ENCODE measurements at regions not wholly inside any gene's neighbourhood (a gene's known extent, or its start where the extent isn't known, plus 50 kb on each side); places are given as distances from the start of the nearest gene placed in this dataset.
"Not testable (repeated sequence)": the region's sequence is repeated elsewhere in the genome, so short reads cannot be mapped to it uniquely, and the experiment has no call there.

DNA sequence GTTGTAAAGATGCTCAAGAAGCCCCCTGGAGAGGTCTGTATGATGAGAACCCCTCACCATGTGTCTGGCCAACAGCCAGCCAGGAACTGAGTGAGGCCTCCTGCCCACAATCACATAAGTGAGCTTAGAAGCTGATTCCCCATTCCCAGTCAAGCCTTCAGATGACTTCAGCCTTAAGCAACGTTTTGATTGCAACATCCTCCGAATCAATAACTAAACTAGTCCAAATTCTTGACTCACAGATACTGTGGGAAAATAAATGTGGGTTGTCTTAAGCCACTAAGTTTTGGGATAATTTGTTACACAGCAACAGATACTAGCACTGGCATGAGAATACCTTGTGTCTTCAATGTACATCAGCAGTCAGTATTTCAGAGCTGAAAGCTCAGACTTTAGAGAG, 54.5 kb upstream of the HS3ST4 start:
- H3K4me3 ChIP-seq (ENCODE audit: low read length), result no peak overlapping the region

DNA sequence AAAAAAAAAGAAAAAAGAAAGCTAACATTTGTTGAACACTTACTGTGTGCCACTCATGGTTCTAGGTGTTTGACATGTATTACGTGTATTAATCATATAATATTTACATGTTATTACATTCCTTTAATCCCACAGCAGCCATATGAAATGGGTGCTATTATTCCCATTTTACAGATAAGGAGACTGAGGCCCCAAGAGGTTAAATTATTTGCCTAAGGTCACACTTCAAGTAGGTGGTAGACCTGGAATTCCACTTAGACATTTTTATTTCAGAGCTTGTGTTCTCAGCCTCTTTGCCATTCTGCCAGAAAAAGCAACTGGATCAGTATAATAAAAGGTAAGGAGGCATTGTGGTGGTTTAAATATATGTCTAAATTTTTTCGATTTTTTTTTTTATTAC, 55.1 kb upstream of the HS3ST4 start:
- H3K4me3 ChIP-seq (ENCODE audit: low read length), result no peak overlapping the region
- DNase-seq (ENCODE audit: low read depth, low spot score), result no peak

More for the DNA sequence above, 54.5 kb upstream of the HS3ST4 start:
- DNase-seq (ENCODE audit: low read depth, low spot score), result no peak

DNA sequence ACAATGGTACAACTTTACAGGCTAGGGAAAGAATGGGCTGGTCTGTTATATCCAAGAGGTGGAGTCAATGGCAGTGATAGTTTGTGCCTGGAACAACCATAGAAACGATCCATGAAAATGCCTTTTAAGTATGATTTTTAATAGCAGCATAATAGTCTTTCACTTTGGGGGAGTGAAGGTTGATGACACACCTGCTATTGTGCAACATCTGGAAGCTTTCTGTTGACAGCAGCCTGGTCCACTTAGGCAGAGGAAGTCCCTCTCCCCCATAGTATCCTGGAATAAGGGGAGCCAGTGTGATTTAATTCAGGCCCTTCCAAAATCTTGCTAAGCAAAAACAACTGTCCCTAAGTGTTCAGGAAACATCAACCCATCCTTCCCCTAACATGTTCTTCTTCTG, 56.3 kb upstream of the HS3ST4 start:
- no peak for DNase-seq (ENCODE audit: low read depth, low spot score)
- no peak overlapping the region for H3K4me3 ChIP-seq (ENCODE audit: low read length)

DNA sequence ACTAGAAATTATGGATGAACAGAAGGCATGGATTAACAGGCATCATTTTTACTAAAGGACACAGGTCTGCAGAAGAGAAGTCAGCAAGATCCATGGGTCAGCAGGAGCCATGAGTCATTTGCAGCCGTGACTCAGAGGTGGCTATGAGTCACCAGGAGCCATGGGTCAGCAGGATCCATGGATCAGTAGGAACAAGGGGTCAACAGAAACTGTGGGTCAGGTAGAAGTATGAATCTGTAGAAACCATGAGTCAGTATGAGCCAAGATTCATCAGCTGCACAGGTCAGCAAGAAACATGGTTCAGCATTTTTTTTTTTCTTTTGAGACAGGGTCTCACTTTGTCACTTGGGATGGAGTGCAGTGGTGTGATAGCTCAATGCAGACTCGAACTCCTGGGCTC, 58.2 kb upstream of the HS3ST4 start:
- H3K4me3 ChIP-seq (ENCODE audit: low read length), result no peak overlapping the region
- no peak for DNase-seq (ENCODE audit: low read depth, low spot score)

DNA sequence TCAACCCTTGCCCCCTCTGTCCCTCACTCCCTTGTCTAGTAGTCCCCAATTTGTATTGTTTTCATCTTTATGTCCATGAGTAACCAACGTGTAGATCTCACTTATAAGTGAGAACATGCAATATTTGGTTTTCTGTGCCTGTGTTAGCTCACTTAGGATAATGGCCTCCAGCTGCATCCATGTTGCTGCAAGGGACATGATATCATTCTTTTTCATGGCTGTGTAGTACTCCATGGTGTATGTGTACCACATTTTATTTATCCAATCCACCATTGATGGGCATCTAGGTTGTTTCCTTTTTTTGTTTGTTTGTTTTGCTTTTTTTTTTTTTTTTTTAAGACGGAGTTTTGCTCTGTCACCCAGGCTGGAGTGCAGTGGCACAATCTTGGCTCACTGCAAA, 63.0 kb upstream of the HS3ST4 start:
- H3K4me3 ChIP-seq (ENCODE audit: low read length), result no peak overlapping the region
- DNase-seq (ENCODE audit: low read depth, low spot score), result no peak

DNA sequence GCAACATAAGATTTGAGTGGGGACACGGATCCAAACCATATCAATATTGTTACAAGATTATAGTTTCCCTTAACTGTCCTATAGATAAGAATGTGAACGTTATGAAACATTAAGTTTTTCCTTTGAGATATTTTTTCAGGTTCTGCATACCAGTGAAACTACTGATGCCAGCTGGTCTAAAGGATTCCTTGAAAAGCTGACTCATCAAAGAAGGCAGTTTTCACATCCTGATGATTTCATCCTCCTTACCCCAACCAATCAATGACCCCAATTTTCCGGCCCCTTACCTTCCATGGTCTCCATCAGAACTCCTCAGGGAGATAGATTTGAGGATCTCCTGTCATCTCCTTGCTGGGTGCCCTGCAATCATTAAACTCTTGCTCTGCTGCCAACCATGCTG, 64.1 kb upstream of the HS3ST4 start:
- DNase-seq (ENCODE audit: low read depth, low spot score), result no peak
- H3K4me3 ChIP-seq (ENCODE audit: low read length), result no peak overlapping the region

DNA sequence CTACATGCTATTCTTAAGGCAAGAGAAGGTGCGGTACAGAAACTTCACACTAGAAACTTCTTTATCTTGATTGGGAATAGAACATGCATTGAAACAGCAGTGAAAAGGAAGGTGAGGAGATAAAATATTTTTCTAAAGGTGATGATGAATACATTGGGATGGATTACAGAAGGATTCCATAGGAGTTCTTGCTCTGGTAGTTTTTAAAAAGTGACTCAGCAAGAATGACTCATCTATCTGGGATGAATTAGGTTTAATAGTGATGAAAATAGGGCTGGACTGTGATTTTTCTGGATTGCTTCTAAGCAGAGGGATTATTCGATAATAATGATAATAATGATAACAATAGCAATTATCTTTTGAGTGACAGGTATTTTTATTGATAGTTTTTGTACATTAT, 65.6 kb upstream of the HS3ST4 start:
- DNase-seq (ENCODE audit: low read depth, low spot score), result no peak
- H3K4me3 ChIP-seq (ENCODE audit: low read length), result no peak overlapping the region

DNA sequence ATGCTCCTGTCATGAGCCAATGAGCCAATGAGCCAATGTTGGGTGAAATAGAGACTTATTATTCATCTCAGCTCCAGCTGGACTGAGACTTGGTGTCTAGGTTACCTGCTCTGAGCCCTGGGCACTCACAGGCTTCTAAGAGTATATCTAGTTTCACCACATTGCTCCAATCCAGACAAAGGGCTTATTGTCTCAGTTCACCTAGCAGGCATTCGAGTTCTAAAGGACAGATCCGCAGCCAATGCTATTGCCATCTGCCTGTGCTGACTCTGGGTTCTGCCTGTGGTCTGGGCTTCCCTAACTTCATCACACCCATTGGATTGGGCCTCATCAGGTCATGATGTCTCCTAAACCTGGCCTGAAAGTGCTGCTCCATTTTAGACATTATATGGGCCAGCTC, 66.1 kb upstream of the HS3ST4 start:
- DNase-seq (ENCODE audit: low read depth, low spot score), result no peak
- H3K4me3 ChIP-seq (ENCODE audit: low read length), result no peak overlapping the region

DNA sequence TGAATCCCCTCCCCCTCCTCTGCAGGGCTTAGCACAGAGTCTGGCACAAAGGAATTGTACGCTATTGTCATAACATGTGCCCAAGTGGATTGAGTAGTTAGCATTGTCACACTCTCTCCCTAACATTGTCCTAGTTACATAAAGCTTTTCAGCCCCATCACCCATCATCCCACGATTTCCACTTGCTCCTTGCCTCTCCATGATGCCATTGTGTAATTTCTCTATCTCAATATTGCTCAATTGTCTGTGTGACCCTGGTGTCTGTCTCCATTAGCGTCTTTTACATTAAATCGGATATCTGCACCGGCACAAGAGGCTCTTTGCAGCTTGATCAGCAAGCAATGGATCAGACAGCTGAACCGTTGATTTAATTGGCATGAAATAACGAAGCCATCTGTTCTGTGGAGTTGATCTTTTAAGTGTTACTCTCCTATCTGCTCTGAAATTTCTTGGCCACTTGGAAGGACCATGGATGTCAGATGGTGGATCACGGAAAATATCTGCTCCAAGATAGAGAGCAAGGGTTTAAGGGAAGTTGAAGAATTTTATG, 77.0 kb upstream of the HS3ST4 start:
- DNase-seq (ENCODE audit: low read depth, low spot score), result no peak

DNA sequence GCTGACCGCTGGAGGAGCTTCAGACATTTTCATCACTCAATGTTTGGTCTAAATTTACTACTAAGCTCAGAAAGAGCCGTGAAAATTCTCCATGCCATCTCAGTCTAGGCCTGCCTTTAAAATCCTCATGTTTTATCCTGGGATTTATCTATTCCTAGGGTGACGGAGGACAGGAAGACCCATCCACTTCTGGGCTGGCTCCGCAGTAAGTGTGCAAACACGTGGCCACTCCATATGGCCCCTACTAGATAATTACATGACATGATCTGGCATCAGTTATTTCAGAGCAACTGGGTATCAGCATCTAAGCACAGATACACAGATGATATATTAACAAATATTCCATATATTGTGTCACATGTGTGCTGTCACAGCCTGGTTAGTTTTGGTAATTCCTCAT, 77.8 kb upstream of the HS3ST4 start:
- H3K4me3 ChIP-seq (ENCODE audit: low read length), result no peak overlapping the region
- no peak for DNase-seq (ENCODE audit: low read depth, low spot score)

More for the DNA sequence above, 77.0 kb upstream of the HS3ST4 start:
- H3K4me3 ChIP-seq (ENCODE audit: low read length), result no peak overlapping the region

DNA sequence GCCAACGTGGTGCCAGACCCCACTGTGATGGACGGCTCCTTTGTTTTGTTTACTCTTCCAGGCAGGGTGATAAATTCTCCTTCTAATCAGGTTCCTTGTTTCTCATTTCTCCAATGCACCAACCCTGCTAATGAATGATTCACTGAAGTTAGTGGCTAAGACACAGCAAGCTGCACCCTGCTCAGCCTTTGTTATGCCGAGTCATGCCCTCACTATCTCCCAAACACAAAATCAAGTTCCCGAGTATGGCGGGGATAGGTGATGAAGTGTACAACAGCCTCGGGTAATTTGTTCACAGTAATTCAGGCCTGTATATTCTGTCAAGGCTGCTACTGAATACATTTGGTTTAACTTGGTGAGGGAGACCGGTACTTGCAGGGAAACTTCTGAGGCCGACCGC, 83.8 kb upstream of the HS3ST4 start:
- DNase-seq (ENCODE audit: low read depth, low spot score), result no peak

DNA sequence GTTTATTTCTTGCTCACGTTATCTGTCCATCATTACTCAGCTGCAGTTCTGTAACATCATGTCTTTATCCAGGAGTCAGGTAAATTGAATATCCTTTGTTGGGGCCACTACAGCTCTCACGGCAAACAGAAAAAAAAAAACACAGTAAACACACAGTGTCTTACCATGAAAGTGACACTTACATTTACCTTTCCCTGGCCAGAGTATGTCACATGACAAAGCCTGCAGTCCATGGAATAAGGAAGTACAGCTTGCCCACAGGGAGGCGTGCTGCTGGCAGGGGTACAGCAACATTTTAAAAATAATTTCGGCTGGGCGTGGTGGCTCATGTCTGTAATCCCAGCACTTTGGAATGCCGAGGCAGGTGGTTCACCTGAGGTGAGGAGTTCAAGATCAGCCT, 85.7 kb upstream of the HS3ST4 start:
- DNase-seq (ENCODE audit: low read depth, low spot score), result no peak
- H3K4me3 ChIP-seq (ENCODE audit: low read length), result no peak overlapping the region

More for the DNA sequence above, 83.8 kb upstream of the HS3ST4 start:
- no peak overlapping the region for H3K4me3 ChIP-seq (ENCODE audit: low read length)

DNA sequence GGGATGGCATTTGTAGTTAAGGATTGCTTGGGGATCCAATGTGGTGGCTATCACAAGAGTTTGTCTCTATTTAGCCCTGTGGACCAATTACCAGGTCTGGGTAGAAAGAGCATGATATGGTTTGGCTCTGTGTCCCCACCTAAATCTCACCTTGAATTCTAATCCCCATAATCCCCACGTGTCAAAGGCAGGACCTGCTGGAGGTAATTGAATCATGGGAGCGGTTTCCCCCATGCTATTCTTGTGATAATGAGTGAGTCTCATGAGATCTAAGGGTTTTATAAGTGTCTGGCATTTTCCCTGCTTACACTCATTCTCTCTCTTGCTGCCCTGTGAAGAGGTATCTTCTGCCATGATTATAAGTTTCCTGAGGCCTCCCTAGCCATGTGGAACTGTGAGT, 86.4 kb upstream of the HS3ST4 start:
- no peak overlapping the region for H3K4me3 ChIP-seq (ENCODE audit: low read length)
- no peak for DNase-seq (ENCODE audit: low read depth, low spot score)

DNA sequence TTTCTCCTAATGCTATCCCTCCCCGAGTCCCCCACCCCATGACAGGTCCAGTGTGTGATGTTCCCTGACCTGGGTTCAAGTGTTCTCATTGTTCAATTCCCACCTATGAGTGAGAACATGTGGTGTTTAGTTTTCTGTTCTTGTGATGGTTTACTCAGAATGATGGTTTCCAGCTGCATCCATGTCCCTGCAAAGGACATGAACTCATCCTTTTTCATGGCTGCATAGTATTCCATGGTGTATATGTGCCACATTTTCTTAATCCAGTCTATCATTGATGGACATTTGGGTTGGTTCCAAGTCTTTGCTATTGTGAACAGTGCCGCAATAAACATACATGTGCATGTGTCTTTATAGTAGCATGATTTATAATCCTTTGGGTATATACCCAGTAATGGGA, 90.5 kb upstream of the HS3ST4 start:
- not testable (repeated sequence) for DNase-seq (ENCODE audit: low read depth, low spot score); H3K4me3 ChIP-seq (ENCODE audit: low read length)

DNA sequence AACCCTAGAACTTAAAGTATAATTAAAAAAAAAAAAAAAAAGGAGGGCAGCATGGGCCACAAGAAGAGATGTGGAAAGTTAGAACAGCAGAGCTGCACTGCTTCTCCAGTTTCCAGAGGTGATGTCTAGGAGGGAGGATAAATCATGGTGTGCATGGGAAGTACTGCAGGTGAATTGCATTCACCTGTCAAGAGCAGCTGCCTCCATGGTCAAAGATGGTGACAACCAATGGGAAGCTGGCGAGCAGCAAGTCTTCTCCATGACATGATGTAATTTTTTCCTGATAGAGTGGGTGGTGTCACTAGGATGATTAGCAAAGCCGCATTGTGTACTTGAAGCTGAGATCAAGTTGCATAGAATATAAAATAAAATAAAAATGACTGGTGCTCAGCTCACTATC, 95.6 kb upstream of the HS3ST4 start:
- DNase-seq (ENCODE audit: low read depth, low spot score), result no peak
- no peak overlapping the region for H3K4me3 ChIP-seq (ENCODE audit: low read length)

DNA sequence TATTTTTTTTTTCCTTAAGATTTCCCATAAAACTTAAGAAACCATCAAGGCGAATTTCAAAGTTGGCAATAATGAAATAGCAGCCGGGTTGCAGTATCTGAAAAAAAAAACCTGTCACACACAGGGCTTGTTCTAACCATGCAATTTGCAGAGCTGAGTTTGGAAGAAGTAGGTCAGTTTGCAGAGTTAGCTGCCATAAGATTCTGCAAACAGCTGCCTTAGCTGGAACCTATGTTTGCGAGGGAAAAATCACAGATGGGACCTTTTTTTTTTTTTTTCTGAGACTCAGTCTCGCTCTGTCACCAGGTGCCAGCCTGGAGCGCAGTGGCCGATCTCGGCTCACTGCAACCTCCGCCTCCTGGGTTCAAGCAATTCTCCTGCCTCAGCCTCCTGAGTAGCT, 98.5 kb upstream of the HS3ST4 start:
- no peak for DNase-seq (ENCODE audit: low read depth, low spot score)
- H3K4me3 ChIP-seq (ENCODE audit: low read length), result no peak overlapping the region

DNA sequence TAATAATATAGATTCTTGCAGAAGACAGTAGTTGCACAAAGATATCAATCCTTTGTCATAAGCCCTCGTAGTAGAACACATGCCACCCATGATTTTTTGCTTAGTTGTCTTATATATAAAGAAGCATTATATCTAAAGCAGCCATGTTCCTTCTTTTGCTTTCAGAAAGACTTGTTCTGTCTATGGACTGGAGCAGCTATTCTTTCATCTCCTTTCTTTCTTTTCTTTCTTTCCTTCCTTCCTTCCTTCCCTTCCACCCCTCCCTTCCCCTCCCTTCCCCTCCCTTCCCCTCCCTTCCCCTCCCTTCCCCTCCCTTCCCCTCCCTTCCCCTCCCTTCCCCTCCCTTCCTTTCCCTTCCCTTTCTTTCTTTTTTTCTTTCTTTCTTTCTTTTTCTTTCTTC, 104.0 kb upstream of the HS3ST4 start:
- DNase-seq (ENCODE audit: low read depth, low spot score), result no peak
- H3K4me3 ChIP-seq (ENCODE audit: low read length), result no peak overlapping the region

DNA sequence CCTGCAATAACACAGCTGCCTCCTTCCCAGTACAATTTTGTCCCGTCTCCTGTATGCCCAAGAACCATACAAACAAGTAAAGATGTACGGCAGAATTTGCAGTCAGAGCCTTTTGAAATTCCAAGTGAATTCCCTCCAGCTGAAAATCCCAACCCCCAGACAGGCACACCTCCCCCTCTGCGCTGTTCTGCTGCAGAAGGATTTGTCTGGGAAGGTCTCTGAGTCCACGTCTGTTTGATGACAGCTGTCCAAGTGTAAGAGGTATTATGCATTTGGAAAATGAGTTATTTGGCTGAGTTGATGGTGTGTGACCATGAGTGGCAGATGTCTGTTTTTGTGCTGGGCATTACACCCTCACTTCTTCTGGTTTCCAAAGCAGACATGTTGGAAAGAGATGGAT, 104.9 kb upstream of the HS3ST4 start:
- H3K4me3 ChIP-seq (ENCODE audit: low read length), result no peak overlapping the region
- no peak for DNase-seq (ENCODE audit: low read depth, low spot score)

DNA sequence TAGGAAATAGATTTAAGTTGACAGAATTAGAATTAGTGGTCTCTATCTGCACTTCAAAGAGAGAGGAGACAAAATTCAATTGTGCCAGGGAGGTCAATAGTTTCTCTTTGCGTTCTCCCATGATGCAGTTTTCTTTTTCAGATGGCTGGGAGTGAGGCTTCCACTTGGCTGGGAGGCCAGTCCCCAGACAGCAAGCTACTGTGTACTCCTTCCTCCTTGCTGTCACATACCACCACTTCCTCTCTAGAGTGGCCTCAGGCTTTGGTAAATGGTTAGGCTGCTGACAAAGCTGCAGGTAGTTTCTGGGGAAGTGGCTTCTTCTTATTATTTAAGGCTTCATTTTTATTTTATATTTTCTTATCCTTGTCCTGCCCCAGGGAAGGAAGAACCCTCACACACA, 106.2 kb upstream of the HS3ST4 start:
- H3K4me3 ChIP-seq (ENCODE audit: low read length), result no peak overlapping the region

DNA sequence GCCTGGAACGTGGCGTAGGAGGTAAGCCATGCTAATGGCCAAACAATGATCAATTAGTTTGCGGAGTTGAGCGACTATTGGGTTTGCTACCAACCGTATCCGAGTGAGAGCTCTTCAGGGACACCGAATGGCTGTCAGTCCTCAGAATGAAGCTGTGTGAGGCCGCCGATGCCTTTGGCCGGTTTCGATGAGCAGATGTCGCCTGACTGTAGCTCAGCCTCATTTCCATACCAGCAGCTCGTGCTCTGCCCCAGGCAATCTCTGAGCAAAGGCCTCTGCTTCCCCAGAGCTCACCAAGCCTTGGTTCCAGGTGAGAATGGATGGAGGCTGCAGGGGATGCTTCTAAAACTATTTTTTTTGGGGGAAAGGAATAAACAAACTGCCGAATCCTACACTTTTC, 111.7 kb upstream of the HS3ST4 start:
- no peak overlapping the region for H3K4me3 ChIP-seq (ENCODE audit: low read length)
- DNase-seq (ENCODE audit: low read depth, low spot score), result no peak

More for the DNA sequence above, 106.2 kb upstream of the HS3ST4 start:
- DNase-seq (ENCODE audit: low read depth, low spot score), result peak; percentile 8

DNA sequence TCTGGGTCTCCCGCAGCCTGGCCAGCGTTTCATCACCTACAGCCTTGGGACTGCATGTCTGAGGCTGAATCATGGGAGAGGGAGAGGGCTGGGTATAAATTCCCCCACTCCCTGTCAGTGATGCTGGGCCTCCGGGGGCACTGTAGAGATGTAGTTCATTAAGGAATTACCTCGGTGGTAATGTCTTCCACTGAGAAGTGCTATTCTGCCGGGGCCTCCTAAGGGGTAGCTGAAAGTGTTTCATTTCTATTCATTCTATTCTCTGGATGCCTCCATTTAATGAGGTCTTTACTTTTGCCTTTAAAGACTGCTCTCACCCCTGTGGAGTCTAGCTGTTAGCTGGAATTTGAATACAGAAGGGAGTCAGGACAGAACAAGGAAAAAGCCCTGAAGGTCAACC, 116.4 kb upstream of the HS3ST4 start:
- H3K4me3 ChIP-seq (ENCODE audit: low read length), result no peak overlapping the region
- no peak for DNase-seq (ENCODE audit: low read depth, low spot score)

DNA sequence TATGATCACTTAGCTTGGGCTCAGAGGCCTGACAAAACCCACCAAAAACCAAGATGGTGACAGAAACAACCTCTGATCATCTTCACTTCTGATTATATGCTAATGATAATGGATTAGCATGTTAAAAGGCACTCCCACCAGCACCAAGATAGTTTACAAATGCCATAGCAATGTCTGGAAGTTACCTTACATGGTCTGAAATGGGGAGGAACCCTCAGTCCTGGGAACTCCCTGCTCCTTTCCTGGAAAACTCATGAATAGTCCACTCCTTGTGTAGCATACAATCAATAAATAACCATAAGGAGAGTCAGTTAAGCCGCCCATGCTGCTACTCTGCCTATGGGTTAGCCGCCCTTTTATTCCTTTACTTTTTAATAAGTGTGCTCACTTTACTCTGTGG, 120.0 kb upstream of the HS3ST4 start:
- H3K4me3 ChIP-seq (ENCODE audit: low read length), result no peak overlapping the region
- no peak for DNase-seq (ENCODE audit: low read depth, low spot score)
